HepG2 (cell line): ENCODE measurements at regions not wholly inside any gene's neighbourhood (a gene's known extent, or its start where the extent isn't known, plus 50 kb on each side); places are given as distances from the start of the nearest gene placed in this dataset.

Source experiments
- ATAC-seq: fragments of 200-7000 bp; cut with Tn5 transposase; 3 replicates; pipeline ENCODE4 v1.9.1; 2020; ENCODE audit warnings: mild to moderate bottlenecking, moderate library complexity
- BruUV-seq: library from RNA; stranded (reverse); fragments of 400-500 nt; replicated peaks from 2 replicates; lab custom pipeline; 2021; lab: Mats Ljungman, UMichigan
- CTCF ChIA-PET: fragments of 300-600 bp; formaldehyde crosslinking; extraction: SDS; loops from one replicate; lab custom pipeline; 2021; ENCODE audit warnings: low total read pairs, inconsistent platforms, low intra/inter-chr PET ratio; lab: Yijun Ruan, JAX
- POLR2A ChIA-PET: fragments of 350-600 bp; sonication (Branson Sonifier 250); formaldehyde crosslinking; loops from one replicate; lab custom pipeline; 2020; ENCODE audit warnings: antibody characterized with exemption, inconsistent platforms; lab: Yijun Ruan, JAX
- DNase-seq: peaks from one replicate; pipeline ENCODE4 v3.0.0-alpha.2; 2015; ENCODE audit warnings: low spot score
- FAIRE-seq: peaks from 3 replicates; lab custom pipeline; 2011; peaks lifted over from hg19 to GRCh38; lab: Jason Lieb, UNC
- H2AFZ ChIP-seq: one replicate; pipeline ENCODE4 v1.6.1; 2011; ENCODE audit warnings: low read length, inconsistent platforms
- H3K27ac ChIP-seq: fragments of 300-600 bp; 3 replicates; pipeline ENCODE4 v1.8.0; 2011; ENCODE audit warnings: mixed run types, mild to moderate bottlenecking, mixed read lengths, low read length, inconsistent platforms; ENCODE audit not compliant: insufficient read depth; ENCODE audit errors: extremely low read length
- H3K27me3 ChIP-seq, 2 experiments: fragments of 200-600 bp in 1 of 2; 2 replicates in 1 of 2; 3 replicates in 1 of 2; pipeline versions ENCODE4 v1.6.0 to v1.8.0; 2011; ENCODE audit warnings: low read length in 2 of 2, mild to moderate bottlenecking in 2 of 2, moderate library complexity in 2 of 2, inconsistent platforms in 1 of 2; ENCODE audit not compliant: insufficient read depth in 2 of 2, control insufficient read depth in 1 of 2
- H3K36me3 ChIP-seq, 2 experiments: fragments of 200-600 bp in 1 of 2; replicated peaks in 1 of 2; 2 replicates in 1 of 2; 3 replicates in 1 of 2; pipeline versions ENCODE4 v1.5.1 to v1.8.0; 2011; ENCODE audit warnings: low read length in 2 of 2, inconsistent platforms in 1 of 2; ENCODE audit not compliant: insufficient read depth in 2 of 2, control insufficient read depth in 1 of 2
- H3K4me1 ChIP-seq: 2 replicates; pipeline ENCODE4 v1.5.1; 2012; ENCODE audit warnings: low read length, inconsistent platforms; ENCODE audit not compliant: insufficient read depth
- H3K4me2 ChIP-seq: 2 replicates; pipeline ENCODE4 v1.6.0; 2011; ENCODE audit warnings: low read depth, low read length, inconsistent platforms
- H3K4me3 ChIP-seq, 3 experiments: fragments of 200-600 bp in 1 of 3; sonication (generic), shearing (Covaris generic) in 1 of 3; replicated peaks in 1 of 3; 2 replicates each; pipeline ENCODE4 v1.5.1; 2011 to 2016; ENCODE audit warnings: low read length in 3 of 3, inconsistent platforms in 2 of 3, low read depth in 2 of 3, mild to moderate bottlenecking in 2 of 3, control low read depth in 1 of 3, mixed read lengths in 1 of 3; ENCODE audit not compliant: insufficient read depth in 1 of 3
- H3K79me2 ChIP-seq: one replicate; pipeline ENCODE4 v1.6.1; 2011; ENCODE audit warnings: low read length, inconsistent platforms; ENCODE audit not compliant: insufficient read depth
- H3K9ac ChIP-seq: 2 replicates; pipeline ENCODE4 v1.6.0; 2011; ENCODE audit warnings: mild to moderate bottlenecking, low read depth, low read length, inconsistent platforms; ENCODE audit not compliant: insufficient read depth
- H3K9me3 ChIP-seq: 2 replicates; pipeline ENCODE4 v1.5.1; 2012; ENCODE audit warnings: mild to moderate bottlenecking, low read length
- H4K20me1 ChIP-seq: 2 replicates; pipeline ENCODE4 v1.6.0; 2011; ENCODE audit warnings: inconsistent platforms, mild to moderate bottlenecking, low read length, moderate library complexity; ENCODE audit not compliant: insufficient read depth
- CAMTA2 ChIP-seq: sonication (generic); formaldehyde crosslinking; IDR thresholded peaks from 2 replicates; pipeline ENCODE4 v1.4.0; 2020; ENCODE audit warnings: mild to moderate bottlenecking, missing genetic modification reagents, borderline replicate concordance
- DMAP1 ChIP-seq: IDR thresholded peaks from 2 replicates; pipeline ENCODE4 v1.6.1; 2016
- GATA4 ChIP-seq: sonication (generic); IDR thresholded peaks from 2 replicates; pipeline ENCODE4 v1.6.1; 2016; ENCODE audit warnings: antibody characterized with exemption, low read depth, borderline replicate concordance
- HDAC6 ChIP-seq: fragments of 200-600 bp; sonication (generic); IDR thresholded peaks from 2 replicates; pipeline ENCODE4 v1.7.0; 2017; ENCODE audit warnings: mild to moderate bottlenecking, antibody characterized with exemption, low read length, low read depth
- MZF1 ChIP-seq: sonication (generic); formaldehyde crosslinking; IDR thresholded peaks from 2 replicates; pipeline ENCODE4 v1.8.1; 2023; ENCODE audit warnings: mild to moderate bottlenecking, missing genetic modification reagents, borderline replicate concordance
- PAF1 ChIP-seq: IDR thresholded peaks from 2 replicates; pipeline ENCODE4 v1.6.1; 2016; ENCODE audit warnings: missing genetic modification reagents, missing compliant biosample characterization
- SMARCE1 ChIP-seq: fragments of 450-650 bp; IDR thresholded peaks from 2 replicates; pipeline ENCODE4 v1.6.1; 2017; ENCODE audit warnings: borderline replicate concordance
- ZNF383 ChIP-seq: sonication (generic); formaldehyde crosslinking; IDR thresholded peaks from 2 replicates; pipeline ENCODE4 v1.4.0; 2020; ENCODE audit warnings: missing genetic modification reagents, mild to moderate bottlenecking, borderline replicate concordance
- ZNF841 ChIP-seq: sonication (generic); formaldehyde crosslinking; IDR thresholded peaks from 2 replicates; pipeline ENCODE4 v1.8.1; 2023; ENCODE audit warnings: missing genetic modification reagents, borderline replicate concordance
- WGBS: methylation state at CpG from one replicate; pipeline ENCODE4 v1.1.6; 2017; ENCODE audit warnings: low lambda C conversion rate; 5-methylcytosine and 5-hydroxymethylcytosine counted together
- in situ Hi-C: cut with HindIII; loops from 2 replicates; pipeline ENCODE4 v1.10.0; 2017; ENCODE audit warnings: low pct_unique_long_range_greater_than_20kb; ENCODE audit not compliant: extremely low pct_ligation_motif_present
- intact Hi-C: fragments of 100-400 bp; cut with micrococcal nuclease; formaldehyde crosslinking; loops from one replicate; pipeline ENCODE4 v1.10.0; 2022; ENCODE audit not compliant: unreplicated experiment
- TF ChIP-seq, protein P1 (sequence below): sonication (generic); formaldehyde crosslinking; IDR thresholded peaks from 2 replicates; pipeline ENCODE4 v1.4.0; 2020; ENCODE audit warnings: mild to moderate bottlenecking, missing genetic modification reagents
- TF ChIP-seq, protein P2 (sequence below): fragments of 450-650 bp; IDR thresholded peaks from 2 replicates; pipeline ENCODE4 v1.6.1; 2017
- TF ChIP-seq, protein P3 (sequence below): sonication (generic); formaldehyde crosslinking; IDR thresholded peaks from 2 replicates; pipeline ENCODE4 v1.5.0; 2020; ENCODE audit warnings: missing genetic modification reagents, mild to moderate bottlenecking, borderline replicate concordance
- TF ChIP-seq, protein P4 (sequence below): sonication (generic); formaldehyde crosslinking; IDR thresholded peaks from 2 replicates; pipeline ENCODE4 v1.4.0; 2020; ENCODE audit warnings: missing genetic modification reagents, mild to moderate bottlenecking, borderline replicate concordance

DNA sequence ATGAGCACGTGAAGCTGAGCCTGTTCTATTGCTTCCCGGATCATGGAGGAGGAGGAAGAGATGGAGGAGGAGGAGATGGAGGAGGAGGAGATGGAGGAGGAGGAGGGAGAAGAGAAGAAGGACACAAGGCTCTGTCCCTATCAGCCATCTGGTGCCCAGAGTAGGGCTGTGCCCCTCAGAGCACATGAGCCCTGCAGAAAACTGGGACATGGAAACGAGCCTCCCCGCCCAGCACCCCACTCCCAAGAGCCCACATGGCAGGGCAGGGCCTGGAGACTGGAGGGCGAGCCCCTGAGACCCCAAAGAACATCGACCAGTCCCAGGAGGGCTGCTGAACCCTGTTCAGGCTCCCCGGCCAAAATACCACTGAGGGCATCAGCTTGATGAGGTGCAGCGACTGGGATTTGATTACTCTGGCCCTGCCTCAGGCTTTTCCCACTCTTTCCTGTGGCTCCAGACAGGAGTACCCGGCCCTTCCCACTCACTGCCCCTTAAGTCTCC lies 285.6 kb downstream of the UACA start:
- intact Hi-C loops = no loop called here
- no peak for TF ChIP-seq MZF1 (CRISPR knock-in tag)
- no peak for TF ChIP-seq ZNF383 (CRISPR knock-in tag)
- no peak for TF ChIP-seq PAF1
- TF ChIP-seq, protein P1, sequence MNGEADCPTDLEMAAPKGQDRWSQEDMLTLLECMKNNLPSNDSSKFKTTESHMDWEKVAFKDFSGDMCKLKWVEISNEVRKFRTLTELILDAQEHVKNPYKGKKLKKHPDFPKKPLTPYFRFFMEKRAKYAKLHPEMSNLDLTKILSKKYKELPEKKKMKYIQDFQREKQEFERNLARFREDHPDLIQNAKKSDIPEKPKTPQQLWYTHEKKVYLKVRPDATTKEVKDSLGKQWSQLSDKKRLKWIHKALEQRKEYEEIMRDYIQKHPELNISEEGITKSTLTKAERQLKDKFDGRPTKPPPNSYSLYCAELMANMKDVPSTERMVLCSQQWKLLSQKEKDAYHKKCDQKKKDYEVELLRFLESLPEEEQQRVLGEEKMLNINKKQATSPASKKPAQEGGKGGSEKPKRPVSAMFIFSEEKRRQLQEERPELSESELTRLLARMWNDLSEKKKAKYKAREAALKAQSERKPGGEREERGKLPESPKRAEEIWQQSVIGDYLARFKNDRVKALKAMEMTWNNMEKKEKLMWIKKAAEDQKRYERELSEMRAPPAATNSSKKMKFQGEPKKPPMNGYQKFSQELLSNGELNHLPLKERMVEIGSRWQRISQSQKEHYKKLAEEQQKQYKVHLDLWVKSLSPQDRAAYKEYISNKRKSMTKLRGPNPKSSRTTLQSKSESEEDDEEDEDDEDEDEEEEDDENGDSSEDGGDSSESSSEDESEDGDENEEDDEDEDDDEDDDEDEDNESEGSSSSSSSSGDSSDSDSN = no peak
- TF ChIP-seq, protein P2, sequence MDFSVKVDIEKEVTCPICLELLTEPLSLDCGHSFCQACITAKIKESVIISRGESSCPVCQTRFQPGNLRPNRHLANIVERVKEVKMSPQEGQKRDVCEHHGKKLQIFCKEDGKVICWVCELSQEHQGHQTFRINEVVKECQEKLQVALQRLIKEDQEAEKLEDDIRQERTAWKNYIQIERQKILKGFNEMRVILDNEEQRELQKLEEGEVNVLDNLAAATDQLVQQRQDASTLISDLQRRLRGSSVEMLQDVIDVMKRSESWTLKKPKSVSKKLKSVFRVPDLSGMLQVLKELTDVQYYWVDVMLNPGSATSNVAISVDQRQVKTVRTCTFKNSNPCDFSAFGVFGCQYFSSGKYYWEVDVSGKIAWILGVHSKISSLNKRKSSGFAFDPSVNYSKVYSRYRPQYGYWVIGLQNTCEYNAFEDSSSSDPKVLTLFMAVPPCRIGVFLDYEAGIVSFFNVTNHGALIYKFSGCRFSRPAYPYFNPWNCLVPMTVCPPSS = no peak
- TF ChIP-seq GATA4 = no peak
- TF ChIP-seq, protein P3, sequence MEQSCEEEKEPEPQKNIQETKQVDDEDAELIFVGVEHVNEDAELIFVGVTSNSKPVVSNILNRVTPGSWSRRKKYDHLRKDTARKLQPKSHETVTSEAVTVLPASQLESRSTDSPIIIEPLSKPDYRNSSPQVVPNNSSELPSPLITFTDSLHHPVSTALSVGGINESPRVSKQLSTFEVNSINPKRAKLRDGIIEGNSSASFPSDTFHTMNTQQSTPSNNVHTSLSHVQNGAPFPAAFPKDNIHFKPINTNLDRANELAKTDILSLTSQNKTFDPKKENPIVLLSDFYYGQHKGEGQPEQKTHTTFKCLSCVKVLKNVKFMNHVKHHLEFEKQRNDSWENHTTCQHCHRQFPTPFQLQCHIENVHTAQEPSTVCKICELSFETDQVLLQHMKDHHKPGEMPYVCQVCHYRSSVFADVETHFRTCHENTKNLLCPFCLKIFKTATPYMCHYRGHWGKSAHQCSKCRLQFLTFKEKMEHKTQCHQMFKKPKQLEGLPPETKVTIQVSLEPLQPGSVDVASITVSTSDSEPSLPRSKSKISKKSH (CRISPR knock-in tag) = no peak
- TF ChIP-seq ZNF841 (CRISPR knock-in tag) = no peak
- TF ChIP-seq, protein P4, sequence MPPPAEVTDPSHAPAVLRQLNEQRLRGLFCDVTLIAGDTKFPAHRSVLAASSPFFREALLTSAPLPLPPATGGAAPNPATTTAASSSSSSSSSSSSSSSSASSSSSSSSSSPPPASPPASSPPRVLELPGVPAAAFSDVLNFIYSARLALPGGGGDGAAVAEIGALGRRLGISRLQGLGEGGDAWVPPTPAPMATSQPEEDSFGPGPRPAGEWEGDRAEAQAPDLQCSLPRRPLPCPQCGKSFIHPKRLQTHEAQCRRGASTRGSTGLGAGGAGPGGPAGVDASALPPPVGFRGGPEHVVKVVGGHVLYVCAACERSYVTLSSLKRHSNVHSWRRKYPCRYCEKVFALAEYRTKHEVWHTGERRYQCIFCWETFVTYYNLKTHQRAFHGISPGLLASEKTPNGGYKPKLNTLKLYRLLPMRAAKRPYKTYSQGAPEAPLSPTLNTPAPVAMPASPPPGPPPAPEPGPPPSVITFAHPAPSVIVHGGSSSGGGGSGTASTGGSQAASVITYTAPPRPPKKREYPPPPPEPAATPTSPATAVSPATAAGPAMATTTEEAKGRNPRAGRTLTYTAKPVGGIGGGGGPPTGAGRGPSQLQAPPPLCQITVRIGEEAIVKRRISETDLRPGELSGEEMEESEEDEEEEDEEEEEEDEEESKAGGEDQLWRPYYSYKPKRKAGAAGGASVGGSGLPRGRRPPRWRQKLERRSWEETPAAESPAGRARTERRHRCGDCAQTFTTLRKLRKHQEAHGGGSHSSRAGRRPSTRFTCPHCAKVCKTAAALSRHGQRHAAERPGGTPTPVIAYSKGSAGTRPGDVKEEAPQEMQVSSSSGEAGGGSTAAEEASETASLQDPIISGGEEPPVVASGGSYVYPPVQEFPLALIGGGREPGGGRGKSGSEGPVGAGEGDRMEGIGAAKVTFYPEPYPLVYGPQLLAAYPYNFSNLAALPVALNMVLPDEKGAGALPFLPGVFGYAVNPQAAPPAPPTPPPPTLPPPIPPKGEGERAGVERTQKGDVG (CRISPR knock-in tag) = no peak
- no peak for TF ChIP-seq HDAC6
- no peak for TF ChIP-seq SMARCE1
- no peak for TF ChIP-seq DMAP1 (CRISPR knock-in tag)
- TF ChIP-seq CAMTA2 (CRISPR knock-in tag) = no peak

More for the DNA sequence above, 285.6 kb downstream of the UACA start:
- no peak overlapping the region for H3K4me3 ChIP-seq
- no peak for ATAC-seq
- H3K79me2 ChIP-seq = no peaks in the 10 kb centered on the region
- no peak for FAIRE-seq
- H3K4me1 ChIP-seq = no peaks in the 10 kb centered on the region
- H3K27me3 ChIP-seq = peaks cover 4 to 22% of the 10 kb centered on the region in 2 experiments; a peak in 3 of 5 replicates
- no peaks in the 10 kb centered on the region for H3K36me3 ChIP-seq
- no peak for DNase-seq
- no peaks in the 10 kb centered on the region for H3K9me3 ChIP-seq
- H3K9ac ChIP-seq = no peak overlapping the region
- in situ Hi-C loops = no loop called here
- BruUV-seq = no TSS peak
- no peak overlapping the region for H3K27ac ChIP-seq
- CTCF ChIA-PET = no interaction called here
- POLR2A ChIA-PET = no interaction called here
- H4K20me1 ChIP-seq = no peaks in the 10 kb centered on the region
- H3K4me2 ChIP-seq = no peak overlapping the region
- 9% methylated on average over 4 of the region's 9 CpGs for WGBS
- no peak overlapping the region for H2AFZ ChIP-seq
